ENCODE measurements at regions not wholly inside any gene's neighbourhood (a gene's known extent, or its start where the extent isn't known, plus 50 kb on each side); places are given as distances from the start of the nearest gene placed in this dataset.

DNA sequence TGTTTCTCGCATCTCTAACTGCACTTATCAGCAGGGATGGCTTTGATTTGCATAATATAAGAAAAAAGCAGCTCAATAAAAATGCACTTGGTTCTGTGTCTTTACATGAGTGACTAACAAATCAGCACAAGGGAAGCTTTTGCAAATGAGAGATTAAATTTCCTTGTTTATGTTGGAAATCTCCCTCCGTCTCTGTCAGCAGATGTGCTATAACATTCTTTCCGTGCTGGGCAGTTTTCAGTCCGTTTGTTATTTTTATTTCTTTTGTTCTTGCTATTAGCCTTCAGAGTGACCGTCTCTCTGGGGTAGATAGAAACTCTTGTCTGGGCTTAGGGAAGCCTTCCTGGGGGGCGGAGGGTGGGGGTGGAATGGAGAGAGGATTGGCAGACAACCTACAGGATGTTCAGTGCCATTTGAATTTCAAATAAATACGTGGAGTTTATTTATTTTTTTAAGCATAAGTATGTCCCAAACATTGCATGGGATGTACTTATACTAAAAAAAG, 96.0 kb downstream of the GATA3 start:
- Histone ChIP-seq H3K27me3 (ENCODE audit: control insufficient read depth, insufficient read depth, low read length) (no peaks in the 10 kb centered on the region), H3K9ac (ENCODE audit: low read length in 3 of 3) (no peak overlapping the region), H3K4me3 (ENCODE audit: low read length in 3 of 3) (no peak overlapping the region), H3K9me3 (ENCODE audit: control insufficient read depth in 2 of 3, insufficient read depth in 1 of 3, low read length in 3 of 3) (no peaks in the 10 kb centered on the region), H3K36me3 (ENCODE audit: control insufficient read depth in 2 of 3, insufficient read depth in 3 of 3, low read length in 3 of 3) (no peaks in the 10 kb centered on the region), H3K4me1 (ENCODE audit: control insufficient read depth in 2 of 3, insufficient read depth in 2 of 3, low read depth in 1 of 3, low read length in 3 of 3) (no peaks in the 10 kb centered on the region), H3K27ac (ENCODE audit: low read depth in 2 of 2, low read length in 2 of 2) (no peak overlapping the region)
- DNase-seq, result peak in 1 of 5 donors; percentile 10
- intact Hi-C loops (cut with DNase I), result no loop called here
- FAIRE-seq, result no peak
- TF ChIP-seq, protein P1, sequence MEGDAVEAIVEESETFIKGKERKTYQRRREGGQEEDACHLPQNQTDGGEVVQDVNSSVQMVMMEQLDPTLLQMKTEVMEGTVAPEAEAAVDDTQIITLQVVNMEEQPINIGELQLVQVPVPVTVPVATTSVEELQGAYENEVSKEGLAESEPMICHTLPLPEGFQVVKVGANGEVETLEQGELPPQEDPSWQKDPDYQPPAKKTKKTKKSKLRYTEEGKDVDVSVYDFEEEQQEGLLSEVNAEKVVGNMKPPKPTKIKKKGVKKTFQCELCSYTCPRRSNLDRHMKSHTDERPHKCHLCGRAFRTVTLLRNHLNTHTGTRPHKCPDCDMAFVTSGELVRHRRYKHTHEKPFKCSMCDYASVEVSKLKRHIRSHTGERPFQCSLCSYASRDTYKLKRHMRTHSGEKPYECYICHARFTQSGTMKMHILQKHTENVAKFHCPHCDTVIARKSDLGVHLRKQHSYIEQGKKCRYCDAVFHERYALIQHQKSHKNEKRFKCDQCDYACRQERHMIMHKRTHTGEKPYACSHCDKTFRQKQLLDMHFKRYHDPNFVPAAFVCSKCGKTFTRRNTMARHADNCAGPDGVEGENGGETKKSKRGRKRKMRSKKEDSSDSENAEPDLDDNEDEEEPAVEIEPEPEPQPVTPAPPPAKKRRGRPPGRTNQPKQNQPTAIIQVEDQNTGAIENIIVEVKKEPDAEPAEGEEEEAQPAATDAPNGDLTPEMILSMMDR (IDR thresholded peaks at IDR 0.05; ENCODE audit: borderline replicate concordance, extremely low read depth, insufficient read depth), result no peak

DNA sequence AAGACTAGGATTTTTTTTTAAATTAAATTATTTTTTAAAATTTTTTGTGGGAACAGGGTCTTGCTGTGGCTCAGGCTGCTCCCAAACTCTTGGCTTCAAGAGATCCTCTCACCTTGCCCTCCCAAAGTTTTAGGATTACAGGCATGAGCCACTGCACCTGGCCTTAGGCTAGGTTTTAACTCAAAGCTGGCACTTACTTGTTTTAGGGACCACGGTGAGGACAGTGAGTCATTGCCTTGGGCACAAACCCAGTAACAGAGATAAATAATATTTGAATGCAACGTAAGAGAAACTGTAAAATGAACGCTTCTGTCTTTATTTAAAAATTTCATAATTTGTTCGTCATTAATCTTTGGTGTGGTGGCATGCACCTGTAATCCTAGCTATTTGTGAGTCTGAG, 96.6 kb downstream of the GATA3 start:
- Histone ChIP-seq H3K4me1 (ENCODE audit: control insufficient read depth in 2 of 3, insufficient read depth in 2 of 3, low read depth in 1 of 3, low read length in 3 of 3) (no peaks in the 10 kb centered on the region), H3K9ac (ENCODE audit: low read length in 3 of 3) (no peak overlapping the region), H3K9me3 (ENCODE audit: control insufficient read depth in 2 of 3, insufficient read depth in 1 of 3, low read length in 3 of 3) (no peaks in the 10 kb centered on the region), H3K27me3 (ENCODE audit: control insufficient read depth, insufficient read depth, low read length) (no peaks in the 10 kb centered on the region), H3K36me3 (ENCODE audit: control insufficient read depth in 2 of 3, insufficient read depth in 3 of 3, low read length in 3 of 3) (no peaks in the 10 kb centered on the region), H3K27ac (ENCODE audit: low read depth in 2 of 2, low read length in 2 of 2) (no peak overlapping the region), H3K4me3 (ENCODE audit: low read length in 3 of 3) (no peak overlapping the region)
- no peak for DNase-seq
- FAIRE-seq, result no peak
- TF ChIP-seq, protein P1 (IDR thresholded peaks at IDR 0.05; ENCODE audit: borderline replicate concordance, extremely low read depth, insufficient read depth), result no peak
- intact Hi-C loops (cut with DNase I), result no loop called here

- FAIRE-seq, result no peak
- Histone ChIP-seq H3K9ac (ENCODE audit: low read length in 3 of 3) (no peak overlapping the region), H3K4me3 (ENCODE audit: low read length in 3 of 3) (no peak overlapping the region), H3K27me3 (ENCODE audit: control insufficient read depth, insufficient read depth, low read length) (no peaks in the 10 kb centered on the region), H3K4me1 (ENCODE audit: control insufficient read depth in 2 of 3, insufficient read depth in 2 of 3, low read depth in 1 of 3, low read length in 3 of 3) (no peaks in the 10 kb centered on the region), H3K36me3 (ENCODE audit: control insufficient read depth in 2 of 3, insufficient read depth in 3 of 3, low read length in 3 of 3) (no peaks in the 10 kb centered on the region), H3K9me3 (ENCODE audit: control insufficient read depth in 2 of 3, insufficient read depth in 1 of 3, low read length in 3 of 3) (no peaks in the 10 kb centered on the region), H3K27ac (ENCODE audit: low read depth in 2 of 2, low read length in 2 of 2) (no peak overlapping the region)
- TF ChIP-seq, protein P1 (IDR thresholded peaks at IDR 0.05; ENCODE audit: borderline replicate concordance, extremely low read depth, insufficient read depth), result no peak
- no peak for DNase-seq
- intact Hi-C loops (cut with DNase I), result no loop called here
Measured at GRCh38 chr10:8156918-8157317, 102.4 kb downstream of the GATA3 start.

Measured in kidney (tissue), 13 donors.